HepG2 (cell line): ENCODE measurements at regions not wholly inside any gene's neighbourhood (a gene's known extent, or its start where the extent isn't known, plus 50 kb on each side); places are given as distances from the start of the nearest gene placed in this dataset.

Source experiments
- ATAC-seq: fragments of 200-7000 bp; cut with Tn5 transposase; 3 replicates; pipeline ENCODE4 v1.9.1; 2020; ENCODE audit warnings: mild to moderate bottlenecking, moderate library complexity
- BruUV-seq: library from RNA; stranded (reverse); fragments of 400-500 nt; replicated peaks from 2 replicates; lab custom pipeline; 2021; lab: Mats Ljungman, UMichigan
- CTCF ChIA-PET: fragments of 300-600 bp; formaldehyde crosslinking; extraction: SDS; loops from one replicate; lab custom pipeline; 2021; ENCODE audit warnings: low total read pairs, inconsistent platforms, low intra/inter-chr PET ratio; lab: Yijun Ruan, JAX
- POLR2A ChIA-PET: fragments of 350-600 bp; sonication (Branson Sonifier 250); formaldehyde crosslinking; loops from one replicate; lab custom pipeline; 2020; ENCODE audit warnings: antibody characterized with exemption, inconsistent platforms; lab: Yijun Ruan, JAX
- DNase-seq: peaks from one replicate; pipeline ENCODE4 v3.0.0-alpha.2; 2015; ENCODE audit warnings: low spot score
- FAIRE-seq: peaks from 3 replicates; lab custom pipeline; 2011; peaks lifted over from hg19 to GRCh38; lab: Jason Lieb, UNC
- H2AFZ ChIP-seq: one replicate; pipeline ENCODE4 v1.6.1; 2011; ENCODE audit warnings: low read length, inconsistent platforms
- H3K27ac ChIP-seq: fragments of 300-600 bp; 3 replicates; pipeline ENCODE4 v1.8.0; 2011; ENCODE audit warnings: mixed run types, mild to moderate bottlenecking, mixed read lengths, low read length, inconsistent platforms; ENCODE audit not compliant: insufficient read depth; ENCODE audit errors: extremely low read length
- H3K27me3 ChIP-seq, 2 experiments: fragments of 200-600 bp in 1 of 2; 2 replicates in 1 of 2; 3 replicates in 1 of 2; pipeline versions ENCODE4 v1.6.0 to v1.8.0; 2011; ENCODE audit warnings: low read length in 2 of 2, mild to moderate bottlenecking in 2 of 2, moderate library complexity in 2 of 2, inconsistent platforms in 1 of 2; ENCODE audit not compliant: insufficient read depth in 2 of 2, control insufficient read depth in 1 of 2
- H3K36me3 ChIP-seq, 2 experiments: fragments of 200-600 bp in 1 of 2; replicated peaks in 1 of 2; 2 replicates in 1 of 2; 3 replicates in 1 of 2; pipeline versions ENCODE4 v1.5.1 to v1.8.0; 2011; ENCODE audit warnings: low read length in 2 of 2, inconsistent platforms in 1 of 2; ENCODE audit not compliant: insufficient read depth in 2 of 2, control insufficient read depth in 1 of 2
- H3K4me1 ChIP-seq: 2 replicates; pipeline ENCODE4 v1.5.1; 2012; ENCODE audit warnings: low read length, inconsistent platforms; ENCODE audit not compliant: insufficient read depth
- H3K4me2 ChIP-seq: 2 replicates; pipeline ENCODE4 v1.6.0; 2011; ENCODE audit warnings: low read depth, low read length, inconsistent platforms
- H3K4me3 ChIP-seq, 3 experiments: fragments of 200-600 bp in 1 of 3; sonication (generic), shearing (Covaris generic) in 1 of 3; replicated peaks in 1 of 3; 2 replicates each; pipeline ENCODE4 v1.5.1; 2011 to 2016; ENCODE audit warnings: low read length in 3 of 3, inconsistent platforms in 2 of 3, low read depth in 2 of 3, mild to moderate bottlenecking in 2 of 3, control low read depth in 1 of 3, mixed read lengths in 1 of 3; ENCODE audit not compliant: insufficient read depth in 1 of 3
- H3K79me2 ChIP-seq: one replicate; pipeline ENCODE4 v1.6.1; 2011; ENCODE audit warnings: low read length, inconsistent platforms; ENCODE audit not compliant: insufficient read depth
- H3K9ac ChIP-seq: 2 replicates; pipeline ENCODE4 v1.6.0; 2011; ENCODE audit warnings: mild to moderate bottlenecking, low read depth, low read length, inconsistent platforms; ENCODE audit not compliant: insufficient read depth
- H3K9me3 ChIP-seq: 2 replicates; pipeline ENCODE4 v1.5.1; 2012; ENCODE audit warnings: mild to moderate bottlenecking, low read length
- H4K20me1 ChIP-seq: 2 replicates; pipeline ENCODE4 v1.6.0; 2011; ENCODE audit warnings: inconsistent platforms, mild to moderate bottlenecking, low read length, moderate library complexity; ENCODE audit not compliant: insufficient read depth
- ATF7 ChIP-seq, 2 experiments: fragments of 450-650 bp in 1 of 2; sonication (generic) in 1 of 2; formaldehyde crosslinking in 1 of 2; IDR thresholded peaks; 2 replicates each; pipeline versions ENCODE4 v1.4.0 to v1.6.1; 2016 to 2020; ENCODE audit warnings: antibody characterized with exemption in 1 of 2, mild to moderate bottlenecking in 1 of 2, missing genetic modification reagents in 1 of 2
- CCAR2 ChIP-seq: fragments of 200-400 bp; formaldehyde crosslinking; optimal IDR thresholded peaks from 2 replicates; pipeline ENCODE3; 2018; ENCODE audit warnings: low read depth, mild to moderate bottlenecking, low read length, moderate library complexity
- CREB1 ChIP-seq, 2 experiments: fragments of 450-650 bp in 1 of 2; IDR thresholded peaks; 2 replicates each; pipeline ENCODE4 v1.6.1; 2016 to 2017; ENCODE audit warnings: control low read depth in 1 of 2, mild to moderate bottlenecking in 1 of 2, missing compliant biosample characterization in 1 of 2, missing genetic modification characterization in 1 of 2
- HIC2 ChIP-seq: sonication (generic); formaldehyde crosslinking; IDR thresholded peaks from 2 replicates; pipeline ENCODE4 v1.9.0; 2022; ENCODE audit warnings: low read depth, missing genetic modification reagents
- IKZF5 ChIP-seq: IDR thresholded peaks from 2 replicates; pipeline ENCODE4 v1.6.1; 2018; ENCODE audit warnings: missing genetic modification reagents, mild to moderate bottlenecking, missing compliant biosample characterization
- MAX ChIP-seq: IDR thresholded peaks from 2 replicates; pipeline ENCODE4 v1.6.1; 2012; ENCODE audit warnings: inconsistent platforms
- MNT ChIP-seq: fragments of 450-650 bp; IDR thresholded peaks from 2 replicates; pipeline ENCODE4 v1.6.1; 2016
- MXD3 ChIP-seq: IDR thresholded peaks from 2 replicates; pipeline ENCODE4 v1.6.1; 2016; ENCODE audit warnings: mild to moderate bottlenecking, missing biosample characterization, missing genetic modification reagents
- SIX4 ChIP-seq: sonication (generic); formaldehyde crosslinking; IDR thresholded peaks from 2 replicates; pipeline ENCODE4 v1.4.0; 2020; ENCODE audit warnings: missing genetic modification reagents
- ZNF329 ChIP-seq: sonication (generic); formaldehyde crosslinking; IDR thresholded peaks from 2 replicates; pipeline ENCODE4 v1.9.0; 2021; ENCODE audit warnings: low read depth, mild to moderate bottlenecking, missing genetic modification reagents
- ZNF430 ChIP-seq: sonication (generic); formaldehyde crosslinking; IDR thresholded peaks from 2 replicates; pipeline ENCODE4 v1.9.0; 2021; ENCODE audit warnings: mild to moderate bottlenecking, missing genetic modification reagents
- ZNF598 ChIP-seq: sonication (generic); formaldehyde crosslinking; IDR thresholded peaks from 2 replicates; pipeline ENCODE4 v1.5.1; 2020; ENCODE audit warnings: mild to moderate bottlenecking, missing genetic modification reagents, borderline replicate concordance
- ZNF619 ChIP-seq: sonication (generic); formaldehyde crosslinking; IDR thresholded peaks from 2 replicates; pipeline ENCODE4 v1.4.0; 2020; ENCODE audit warnings: mild to moderate bottlenecking, missing genetic modification reagents
- WGBS: methylation state at CpG from one replicate; pipeline ENCODE4 v1.1.6; 2017; ENCODE audit warnings: low lambda C conversion rate; 5-methylcytosine and 5-hydroxymethylcytosine counted together
- in situ Hi-C: cut with HindIII; loops from 2 replicates; pipeline ENCODE4 v1.10.0; 2017; ENCODE audit warnings: low pct_unique_long_range_greater_than_20kb; ENCODE audit not compliant: extremely low pct_ligation_motif_present
- intact Hi-C: fragments of 100-400 bp; cut with micrococcal nuclease; formaldehyde crosslinking; loops from one replicate; pipeline ENCODE4 v1.10.0; 2022; ENCODE audit not compliant: unreplicated experiment

GRCh38 chr3:71961378-71961777 is 176.4 kb upstream of the PROK2 start:
- in situ Hi-C loops (loop anchor here (25.0 kb wide), 1 partner anchor 851 kb away; no protein-coding TSS in a partner anchor), intact Hi-C loops (no loop called here)
- Histone ChIP-seq H3K79me2 (no peaks in the 10 kb centered on the region), H2AFZ (no peak overlapping the region), H3K27me3 (peaks cover 0 to 4% of the 10 kb centered on the region in 2 experiments; a peak in 1 of 5 replicates), H3K4me3 (no peak overlapping the region), H3K4me2 (no peak overlapping the region), H3K9ac (no peak overlapping the region), H3K27ac (no peak overlapping the region), H3K4me1 (no peaks in the 10 kb centered on the region), H4K20me1 (no peaks in the 10 kb centered on the region), H3K36me3 (no peaks in the 10 kb centered on the region), H3K9me3 (no peaks in the 10 kb centered on the region)
- ChIA-PET POLR2A (no interaction called here), CTCF (no interaction called here)
- TF ChIP-seq CREB1 (IDR thresholded peaks at IDR 0.05), result no peak
- no peak for TF ChIP-seq CREB1 (CRISPR knock-in tag; IDR thresholded peaks at IDR 0.05)
- ATAC-seq, result no peak
- 18% methylated on average over 2 of the region's 2 CpGs for WGBS
- DNase-seq, result no peak
- FAIRE-seq, result no peak
- no TSS peak for BruUV-seq

- ATAC-seq, result no peak
- Histone ChIP-seq H4K20me1 (no peaks in the 10 kb centered on the region), H3K4me2 (no peak overlapping the region), H3K36me3 (no peaks in the 10 kb centered on the region), H3K9ac (no peak overlapping the region), H3K27ac (no peak overlapping the region), H2AFZ (no peak overlapping the region), H3K4me1 (no peaks in the 10 kb centered on the region), H3K79me2 (no peaks in the 10 kb centered on the region), H3K9me3 (no peaks in the 10 kb centered on the region), H3K27me3 (peaks cover 0 to 4% of the 10 kb centered on the region in 2 experiments; a peak in 1 of 5 replicates), H3K4me3 (no peak overlapping the region)
- no peak for FAIRE-seq
- no peak for DNase-seq
- CTCF ChIA-PET, result no interaction called here
- POLR2A ChIA-PET, result no interaction called here
- in situ Hi-C loops, result loop anchor here (5.0 to 25.0 kb wide), 2 partner anchors 309 to 854 kb away; no protein-coding TSS in a partner anchor
- no TSS peak for BruUV-seq
- 38% methylated on average over 2 of the region's 2 CpGs for WGBS
- intact Hi-C loops, result loop anchor here (10.0 kb wide), 2 partner anchors 84 to 1126 kb away; no protein-coding TSS in a partner anchor
- no peak for TF ChIP-seq ZNF598 (CRISPR knock-in tag)
- TF ChIP-seq MNT, result no peak
- no peak for TF ChIP-seq IKZF5 (CRISPR knock-in tag)
- no peak for TF ChIP-seq MXD3 (CRISPR knock-in tag)
- no peak for TF ChIP-seq ZNF430 (CRISPR knock-in tag)
- no peak for TF ChIP-seq HIC2
- no peak for TF ChIP-seq SIX4 (CRISPR knock-in tag)
- TF ChIP-seq ZNF619 (CRISPR knock-in tag), result no peak
- TF ChIP-seq ZNF329 (CRISPR knock-in tag), result no peak
- TF ChIP-seq MAX, result no peak
- TF ChIP-seq CCAR2, result no peak
- no peak for TF ChIP-seq ATF7 (IDR thresholded peaks at IDR 0.05)
- no peak for TF ChIP-seq ATF7 (CRISPR knock-in tag; IDR thresholded peaks at IDR 0.05)
These were observed 173.6 kb upstream of the PROK2 start for GRCh38 chr3:71958533-71958932.
